OCI-LY7 (cell line): ENCODE measurements at regions not wholly inside any gene's neighbourhood (a gene's known extent, or its start where the extent isn't known, plus 50 kb on each side); places are given as distances from the start of the nearest gene placed in this dataset.

Experiments used
- CTCF ChIP-seq: fragments of 200-600 bp; sonication (generic); conservative IDR thresholded peaks from 2 replicates; pipeline ENCODE4 v1.5.1; 2014; ENCODE audit warnings: mild to moderate bottlenecking, antibody characterized with exemption, low read length, moderate library complexity, mixed read lengths
- EZH2phosphoT487 ChIP-seq: fragments of 200-600 bp; sonication (generic); IDR thresholded peaks from 2 replicates; pipeline ENCODE4 v1.6.1; 2018; ENCODE audit warnings: low read depth, borderline replicate concordance, mild to moderate bottlenecking, mixed run types, antibody characterized with exemption, low read length, moderate library complexity, mixed read lengths

GRCh38 chr2:5377323-5377722, 314.9 kb upstream of the SOX11 start:
- TF ChIP-seq CTCF, result no peak
- no peak for TF ChIP-seq EZH2phosphoT487
